ENCODE measurements at regions not wholly inside any gene's neighbourhood (a gene's known extent, or its start where the extent isn't known, plus 50 kb on each side); places are given as distances from the start of the nearest gene placed in this dataset.
A peak's percentile ranks its signal among the peaks of the same experiment; 100 is the strongest.

GRCh38 chr6:113161018-113161315 is 696.2 kb upstream of the MARCKS start:
- no peak for DNase-seq (ENCODE audit: low read depth, low spot score)
- in situ Hi-C loops (cut with HindIII; ENCODE audit: low pct_unique_long_range_greater_than_20kb, low sequenced_read_pairs): no loop called here

- DNase-seq (ENCODE audit: low read depth, low spot score): no peak
- in situ Hi-C loops (cut with HindIII; ENCODE audit: low pct_unique_long_range_greater_than_20kb, low sequenced_read_pairs): no loop called here
Observed at GRCh38 chr6:113162739-113163138, 694.4 kb upstream of the MARCKS start.

GRCh38 chr6:113168057-113168456 is 689.1 kb upstream of the MARCKS start:
- in situ Hi-C loops (cut with HindIII; ENCODE audit: low pct_unique_long_range_greater_than_20kb, low sequenced_read_pairs): no loop called here
- DNase-seq (ENCODE audit: low read depth, low spot score): no peak

GRCh38 chr6:113169484-113169883 is 687.7 kb upstream of the MARCKS start:
- no peak for DNase-seq (ENCODE audit: low read depth, low spot score)
- in situ Hi-C loops (cut with HindIII; ENCODE audit: low pct_unique_long_range_greater_than_20kb, low sequenced_read_pairs): no loop called here

- DNase-seq (ENCODE audit: low read depth, low spot score): no peak
- in situ Hi-C loops (cut with HindIII; ENCODE audit: low pct_unique_long_range_greater_than_20kb, low sequenced_read_pairs): no loop called here
Observed at GRCh38 chr6:113170454-113170853, 686.7 kb upstream of the MARCKS start.

- in situ Hi-C loops (cut with HindIII; ENCODE audit: low pct_unique_long_range_greater_than_20kb, low sequenced_read_pairs): no loop called here
- DNase-seq (ENCODE audit: low read depth, low spot score): no peak
Observed at GRCh38 chr6:113171882-113172281, 685.3 kb upstream of the MARCKS start.

- peak; percentile 8 for DNase-seq (ENCODE audit: low read depth, low spot score)
- in situ Hi-C loops (cut with HindIII; ENCODE audit: low pct_unique_long_range_greater_than_20kb, low sequenced_read_pairs): no loop called here
Observed at GRCh38 chr6:113172531-113172966, 684.6 kb upstream of the MARCKS start.

- in situ Hi-C loops (cut with HindIII; ENCODE audit: low pct_unique_long_range_greater_than_20kb, low sequenced_read_pairs): no loop called here
Observed at GRCh38 chr6:113178349-113178748, 678.8 kb upstream of the MARCKS start.

GRCh38 chr6:113181164-113181563 is 676.0 kb upstream of the MARCKS start:
- no peak for DNase-seq (ENCODE audit: low read depth, low spot score)
- in situ Hi-C loops (cut with HindIII; ENCODE audit: low pct_unique_long_range_greater_than_20kb, low sequenced_read_pairs): no loop called here

More at GRCh38 chr6:113178349-113178748, 678.8 kb upstream of the MARCKS start:
- no peak for DNase-seq (ENCODE audit: low read depth, low spot score)

GRCh38 chr6:113182370-113183141 is 674.6 kb upstream of the MARCKS start:
- DNase-seq (ENCODE audit: low read depth, low spot score): peak; percentile 24
- in situ Hi-C loops (cut with HindIII; ENCODE audit: low pct_unique_long_range_greater_than_20kb, low sequenced_read_pairs): no loop called here

GRCh38 chr6:113184291-113184690 is 672.9 kb upstream of the MARCKS start:
- in situ Hi-C loops (cut with HindIII; ENCODE audit: low pct_unique_long_range_greater_than_20kb, low sequenced_read_pairs): no loop called here
- no peak for DNase-seq (ENCODE audit: low read depth, low spot score)

- no peak for DNase-seq (ENCODE audit: low read depth, low spot score)
- in situ Hi-C loops (cut with HindIII; ENCODE audit: low pct_unique_long_range_greater_than_20kb, low sequenced_read_pairs): no loop called here
Observed at GRCh38 chr6:113184736-113185135, 672.4 kb upstream of the MARCKS start.

GRCh38 chr6:113185299-113185698 is 671.8 kb upstream of the MARCKS start:
- DNase-seq (ENCODE audit: low read depth, low spot score): no peak
- in situ Hi-C loops (cut with HindIII; ENCODE audit: low pct_unique_long_range_greater_than_20kb, low sequenced_read_pairs): no loop called here

- in situ Hi-C loops (cut with HindIII; ENCODE audit: low pct_unique_long_range_greater_than_20kb, low sequenced_read_pairs): no loop called here
Observed at GRCh38 chr6:113187661-113188060, 669.5 kb upstream of the MARCKS start.

GRCh38 chr6:113188962-113189361 is 668.2 kb upstream of the MARCKS start:
- DNase-seq (ENCODE audit: low read depth, low spot score): no peak
- in situ Hi-C loops (cut with HindIII; ENCODE audit: low pct_unique_long_range_greater_than_20kb, low sequenced_read_pairs): no loop called here

More at GRCh38 chr6:113187661-113188060, 669.5 kb upstream of the MARCKS start:
- no peak for DNase-seq (ENCODE audit: low read depth, low spot score)

- in situ Hi-C loops (cut with HindIII; ENCODE audit: low pct_unique_long_range_greater_than_20kb, low sequenced_read_pairs): no loop called here
- DNase-seq (ENCODE audit: low read depth, low spot score): peak; percentile 4
Observed at GRCh38 chr6:113190170-113190569, 667.0 kb upstream of the MARCKS start.

GRCh38 chr6:113194090-113194489 is 663.1 kb upstream of the MARCKS start:
- in situ Hi-C loops (cut with HindIII; ENCODE audit: low pct_unique_long_range_greater_than_20kb, low sequenced_read_pairs): no loop called here
- DNase-seq (ENCODE audit: low read depth, low spot score): no peak

GRCh38 chr6:113202852-113203714 is 654.1 kb upstream of the MARCKS start:
- DNase-seq (ENCODE audit: low read depth, low spot score): no peak
- in situ Hi-C loops (cut with HindIII; ENCODE audit: low pct_unique_long_range_greater_than_20kb, low sequenced_read_pairs): no loop called here

- no peak for DNase-seq (ENCODE audit: low read depth, low spot score)
- in situ Hi-C loops (cut with HindIII; ENCODE audit: low pct_unique_long_range_greater_than_20kb, low sequenced_read_pairs): no loop called here
Observed at GRCh38 chr6:113203715-113204110, 653.4 kb upstream of the MARCKS start.
